Osteoblast (primary cell): ENCODE measurements at regions not wholly inside any gene's neighbourhood (a gene's known extent, or its start where the extent isn't known, plus 50 kb on each side); places are given as distances from the start of the nearest gene placed in this dataset.

ENCODE experiments used
- DNase-seq: peaks from one replicate; pipeline ENCODE4 v3.0.0; 2011; ENCODE audit warnings: low spot score, mixed read lengths; ENCODE audit not compliant: insufficient read length; ENCODE audit errors: missing footprints
- H2AFZ ChIP-seq: 2 replicates; pipeline ENCODE4 v1.6.0; 2011; ENCODE audit warnings: mild to moderate bottlenecking, low read length
- H3K27ac ChIP-seq: 2 replicates; pipeline ENCODE4 v1.5.1; 2011; ENCODE audit warnings: mild to moderate bottlenecking, low read depth, low read length, moderate library complexity
- H3K27me3 ChIP-seq: 2 replicates; pipeline ENCODE4 v1.6.0; 2012; ENCODE audit warnings: mild to moderate bottlenecking, control low read depth, inconsistent platforms, low read length, moderate library complexity; ENCODE audit not compliant: insufficient read depth
- H3K36me3 ChIP-seq: 2 replicates; pipeline ENCODE4 v1.5.1; 2011; ENCODE audit warnings: mild to moderate bottlenecking, low read length, control low read depth, moderate library complexity; ENCODE audit not compliant: insufficient read depth
- H3K4me1 ChIP-seq: 2 replicates; pipeline ENCODE4 v1.5.1; 2011; ENCODE audit warnings: mild to moderate bottlenecking, low read length, control low read depth, moderate library complexity; ENCODE audit not compliant: insufficient read depth
- H3K4me2 ChIP-seq: 2 replicates; pipeline ENCODE4 v1.6.0; 2011; ENCODE audit warnings: mild to moderate bottlenecking, low read length; ENCODE audit not compliant: insufficient read depth
- H3K4me3 ChIP-seq: fragments of 200-600 bp; sonication (generic); 3 replicates; pipeline ENCODE4 v1.5.1; 2012; ENCODE audit warnings: mild to moderate bottlenecking, low read length, inconsistent platforms; ENCODE audit not compliant: insufficient read depth
- H3K79me2 ChIP-seq: 2 replicates; pipeline ENCODE4 v1.6.0; 2012; ENCODE audit warnings: mild to moderate bottlenecking, low read length, control low read depth, inconsistent platforms; ENCODE audit not compliant: insufficient read depth
- H3K9me3 ChIP-seq: 2 replicates; pipeline ENCODE4 v1.5.1; 2011; ENCODE audit warnings: low read depth, low read length, control low read depth
- H4K20me1 ChIP-seq: 2 replicates; pipeline ENCODE4 v1.6.0; 2012; ENCODE audit warnings: mild to moderate bottlenecking, low read length, control low read depth; ENCODE audit not compliant: insufficient read depth
- CTCF ChIP-seq: IDR thresholded peaks from 2 replicates; pipeline ENCODE4 v1.5.1; 2011; ENCODE audit warnings: mild to moderate bottlenecking, low read depth, low read length, moderate library complexity; ENCODE audit errors: extremely low read depth

DNA sequence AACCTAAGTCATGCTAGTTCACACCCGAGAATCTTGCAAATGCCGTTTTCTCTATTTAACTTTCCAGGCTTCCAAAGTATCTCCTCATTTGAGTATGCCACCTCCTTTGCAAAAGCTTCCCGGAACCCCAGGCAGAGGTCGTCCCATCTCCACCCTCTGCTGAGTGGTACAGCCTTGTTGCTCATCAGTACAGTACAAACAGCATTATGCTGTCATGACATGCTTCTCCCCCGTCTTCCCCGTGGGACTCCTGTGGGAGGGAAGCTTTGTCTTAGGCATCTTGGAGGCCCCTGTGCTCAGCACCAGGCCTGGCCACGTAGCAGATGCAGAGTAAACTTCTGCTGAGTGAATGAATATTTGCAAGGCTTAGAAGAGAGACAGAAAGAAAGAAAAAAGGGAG is 102.7 kb downstream of the CDCA7 start:
- TF ChIP-seq CTCF = no peak
- H3K79me2 ChIP-seq = no peaks in the 10 kb centered on the region
- no peak overlapping the region for H2AFZ ChIP-seq
- no peaks in the 10 kb centered on the region for H3K9me3 ChIP-seq
- peaks cover 14% of the 10 kb centered on the region for H3K27me3 ChIP-seq
- DNase-seq = no peak
- H4K20me1 ChIP-seq = no peaks in the 10 kb centered on the region
- no peak overlapping the region for H3K27ac ChIP-seq
- H3K36me3 ChIP-seq = no peaks in the 10 kb centered on the region
- H3K4me1 ChIP-seq = no peaks in the 10 kb centered on the region
- H3K4me2 ChIP-seq = no peak overlapping the region
- no peak overlapping the region for H3K4me3 ChIP-seq

DNA sequence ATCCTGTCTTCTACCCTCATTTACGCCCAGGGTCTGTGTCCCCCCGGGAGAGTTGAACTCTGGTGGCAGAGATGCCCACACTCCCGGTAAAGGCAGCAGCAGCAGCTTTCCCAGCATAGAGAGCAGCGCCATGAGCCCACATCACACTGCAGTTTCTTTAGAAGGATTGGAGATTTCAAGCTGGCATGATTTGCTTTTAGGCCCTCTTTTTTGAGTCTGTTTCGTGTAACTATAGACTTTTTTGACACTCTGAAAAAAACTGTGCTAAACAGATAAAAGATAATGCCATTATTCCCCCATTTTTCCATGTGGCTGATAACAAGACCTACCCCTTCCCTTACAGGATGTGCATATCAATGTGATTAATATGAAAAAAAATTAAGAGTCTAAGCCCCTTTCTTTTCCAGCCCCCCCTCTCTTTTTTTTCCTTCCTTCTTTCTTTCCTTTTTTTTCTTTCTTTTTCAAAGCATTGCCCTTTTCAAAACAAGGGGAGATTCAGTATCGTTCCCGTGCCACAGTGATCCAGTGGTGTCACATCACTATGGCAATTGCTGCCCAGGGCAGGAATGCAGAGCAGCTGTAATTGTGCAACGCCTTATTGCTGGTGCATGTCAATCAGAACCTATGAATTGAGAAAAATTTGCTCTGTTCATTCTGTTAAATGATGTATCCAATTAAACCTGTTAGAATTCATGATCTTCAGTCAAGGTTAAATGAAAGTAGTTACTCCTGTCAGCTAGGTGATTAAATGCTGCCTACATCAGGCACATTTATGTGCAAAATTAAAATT is 104.5 kb downstream of the CDCA7 start:
- H3K36me3 ChIP-seq = no peaks in the 10 kb centered on the region

DNA sequence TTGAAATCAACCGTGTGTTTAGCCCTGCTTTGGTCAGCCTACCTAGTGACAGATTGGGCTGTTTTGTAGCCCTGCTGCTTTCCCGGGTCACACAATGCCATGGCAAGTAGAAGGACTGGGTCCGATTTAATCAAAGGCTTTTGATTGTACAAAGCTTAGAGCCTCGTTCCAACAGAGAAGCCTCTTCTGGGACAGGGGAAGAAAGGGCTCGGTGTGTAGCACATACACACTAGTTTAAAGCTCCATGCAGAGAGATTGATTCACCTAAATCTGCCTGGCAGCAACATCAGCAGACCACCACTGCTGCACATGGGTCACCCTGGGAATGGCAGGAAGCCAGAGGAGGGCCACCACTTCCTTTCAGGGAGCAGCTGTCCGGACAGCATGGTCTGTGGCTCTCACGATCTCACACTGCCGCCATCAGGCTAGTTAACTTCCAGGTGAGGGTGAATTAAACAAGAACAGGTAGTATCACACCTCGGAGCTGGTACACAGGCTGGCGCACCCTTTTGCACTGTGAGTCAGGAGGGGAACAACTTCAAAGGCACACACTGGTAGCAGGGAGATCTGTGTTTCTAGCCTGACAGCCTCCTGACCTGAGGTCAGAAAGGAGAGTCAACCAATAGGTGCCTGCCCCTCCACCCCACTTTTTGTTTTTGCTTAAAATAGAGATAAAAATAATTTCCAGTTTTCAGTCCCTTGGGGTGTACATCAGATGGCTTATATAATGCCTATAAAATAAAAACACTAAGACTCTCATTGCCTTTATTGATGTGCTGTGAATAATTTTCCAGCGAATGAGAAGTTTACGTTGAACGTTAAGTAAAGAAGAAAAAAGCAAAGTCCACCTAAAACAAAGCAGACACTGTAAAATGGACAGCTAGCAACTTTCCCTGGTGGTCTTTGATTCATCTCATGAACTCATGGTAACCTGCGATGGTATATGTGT is 108.5 kb downstream of the CDCA7 start:
- no peaks in the 10 kb centered on the region for H3K79me2 ChIP-seq
- no peaks in the 10 kb centered on the region for H3K36me3 ChIP-seq
- peaks cover 5% of the 10 kb centered on the region for H3K27me3 ChIP-seq
- no peak overlapping the region for H3K4me2 ChIP-seq
- no peak overlapping the region for H3K4me3 ChIP-seq
- DNase-seq = no peak
- no peaks in the 10 kb centered on the region for H3K9me3 ChIP-seq
- no peak overlapping the region for H3K27ac ChIP-seq
- no peaks in the 10 kb centered on the region for H3K4me1 ChIP-seq
- no peak overlapping the region for H2AFZ ChIP-seq
- TF ChIP-seq CTCF = no peak
- H4K20me1 ChIP-seq = no peaks in the 10 kb centered on the region

More for the DNA sequence above, 104.5 kb downstream of the CDCA7 start:
- Histone ChIP-seq H3K4me1 (no peaks in the 10 kb centered on the region), H3K4me3 (no peak overlapping the region), H3K79me2 (no peaks in the 10 kb centered on the region), H2AFZ (no peak overlapping the region), H3K9me3 (no peaks in the 10 kb centered on the region), H3K27ac (no peak overlapping the region), H3K27me3 (peaks cover 5% of the 10 kb centered on the region), H4K20me1 (no peaks in the 10 kb centered on the region), H3K4me2 (no peak overlapping the region)
- no peak for TF ChIP-seq CTCF
- DNase-seq = no peak

DNA sequence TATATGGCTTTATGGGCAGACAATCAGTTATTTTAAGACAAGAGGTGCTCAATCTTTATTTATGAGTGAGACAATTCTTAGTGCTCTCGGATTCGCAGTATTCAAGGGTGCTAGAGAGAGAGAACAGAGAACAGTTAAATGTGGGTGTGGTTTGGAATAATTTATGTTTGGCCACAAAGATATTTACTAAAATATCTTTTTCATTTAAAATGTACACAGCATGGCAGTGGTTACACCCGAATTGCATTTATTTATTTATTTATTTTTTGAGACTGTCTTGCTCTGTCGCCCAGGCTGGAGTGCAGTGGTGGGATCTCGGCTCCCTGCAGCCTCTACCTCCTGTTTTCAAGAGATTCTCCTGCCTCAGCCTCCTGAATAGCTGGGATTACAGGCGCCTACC is 109.2 kb downstream of the CDCA7 start:
- Histone ChIP-seq H4K20me1 (no peaks in the 10 kb centered on the region), H3K4me2 (no peak overlapping the region), H3K79me2 (no peaks in the 10 kb centered on the region), H3K27ac (no peak overlapping the region), H3K4me3 (no peak overlapping the region), H2AFZ (no peak overlapping the region), H3K27me3 (peaks cover 5% of the 10 kb centered on the region), H3K36me3 (no peaks in the 10 kb centered on the region), H3K4me1 (no peaks in the 10 kb centered on the region), H3K9me3 (no peaks in the 10 kb centered on the region)
- TF ChIP-seq CTCF = no peak
- no peak for DNase-seq
